ENCODE measurements at regions not wholly inside any gene's neighbourhood (a gene's known extent, or its start where the extent isn't known, plus 50 kb on each side); places are given as distances from the start of the nearest gene placed in this dataset.
"Not testable (repeated sequence)": the region's sequence is repeated elsewhere in the genome, so short reads cannot be mapped to it uniquely, and the experiment has no call there.

DNA sequence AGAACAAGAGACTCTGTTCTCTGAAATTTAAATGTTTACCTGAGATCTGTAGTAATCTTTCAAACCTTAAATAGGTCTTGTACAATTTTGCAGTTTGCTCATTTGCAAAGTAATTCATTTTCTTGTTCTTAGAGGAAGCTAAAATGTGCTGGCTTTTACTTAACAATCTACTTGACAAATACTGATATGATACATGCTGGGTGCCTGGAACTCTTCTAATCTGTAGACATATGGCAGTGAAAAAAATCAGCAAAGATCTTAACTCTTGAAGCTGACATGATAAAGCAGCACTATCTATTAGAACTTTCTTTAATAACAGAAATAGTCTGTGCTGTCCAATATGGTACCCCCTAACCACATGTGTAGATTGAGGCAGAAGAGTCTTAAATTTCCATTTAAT, 1352.8 kb upstream of the SLC39A10 start:
- no peak overlapping the region for H3K4me3 ChIP-seq (ENCODE audit: low read depth, poor library complexity, severe bottlenecking)
- DNase-seq (ENCODE audit: low spot score in 2 of 2) = no peak
- no peak for TF ChIP-seq CTCF (IDR thresholded peaks at IDR 0.05)
- intact Hi-C loops (cut with DNase I; ENCODE audit: low total_unique reads) = no loop called here

- intact Hi-C loops (cut with DNase I; ENCODE audit: low total_unique reads) = no loop called here
Observed at GRCh38 chr2:194301946-194302345, 1355.1 kb upstream of the SLC39A10 start.

DNA sequence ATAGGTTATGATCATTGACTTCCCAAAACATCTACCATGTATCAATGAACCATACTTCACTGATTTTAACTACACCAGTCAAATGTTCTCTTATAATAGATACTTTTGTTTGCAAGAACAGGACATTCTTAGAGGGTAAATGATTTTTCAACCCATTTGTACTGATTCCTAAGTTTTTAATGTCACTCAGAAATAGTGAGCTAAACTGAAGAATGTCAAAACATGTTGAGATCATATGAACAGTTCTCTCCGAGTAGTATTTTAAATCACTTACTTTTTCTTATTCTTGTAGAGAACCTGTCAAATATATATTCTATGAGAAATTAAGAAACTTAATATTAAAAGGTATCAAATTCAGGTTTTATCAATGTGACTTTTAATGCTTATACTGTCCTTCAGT, 1362.9 kb upstream of the SLC39A10 start:
- WGBS, 2 donors = 72 to 75% methylated on average over 1 of the region's 1 CpG
- no peak for DNase-seq (ENCODE audit: low spot score in 2 of 2)
- intact Hi-C loops (cut with DNase I; ENCODE audit: low total_unique reads) = no loop called here
- TF ChIP-seq CTCF (IDR thresholded peaks at IDR 0.05) (no peak), POLR2A (IDR thresholded peaks at IDR 0.05) (no peak)
- H3K4me3 ChIP-seq (ENCODE audit: low read depth, poor library complexity, severe bottlenecking) = no peak overlapping the region

More at GRCh38 chr2:194301946-194302345, 1355.1 kb upstream of the SLC39A10 start:
- no peak for TF ChIP-seq POLR2A (IDR thresholded peaks at IDR 0.05)
- no peak for TF ChIP-seq CTCF (IDR thresholded peaks at IDR 0.05)
- no peak for DNase-seq (ENCODE audit: low spot score in 2 of 2)
- H3K4me3 ChIP-seq (ENCODE audit: low read depth, poor library complexity, severe bottlenecking) = no peak overlapping the region

- intact Hi-C loops (cut with DNase I; ENCODE audit: low total_unique reads) = no loop called here
- TF ChIP-seq CTCF (IDR thresholded peaks at IDR 0.05) (no peak), POLR2A (IDR thresholded peaks at IDR 0.05) (no peak)
- DNase-seq (ENCODE audit: low spot score in 2 of 2) = no peak
- H3K4me3 ChIP-seq (ENCODE audit: low read depth, poor library complexity, severe bottlenecking) = no peak overlapping the region
- WGBS, 2 donors = 59 to 70% methylated on average over 4 of the region's 4 CpGs
Observed at GRCh38 chr2:194291104-194291503, 1365.9 kb upstream of the SLC39A10 start.

DNA sequence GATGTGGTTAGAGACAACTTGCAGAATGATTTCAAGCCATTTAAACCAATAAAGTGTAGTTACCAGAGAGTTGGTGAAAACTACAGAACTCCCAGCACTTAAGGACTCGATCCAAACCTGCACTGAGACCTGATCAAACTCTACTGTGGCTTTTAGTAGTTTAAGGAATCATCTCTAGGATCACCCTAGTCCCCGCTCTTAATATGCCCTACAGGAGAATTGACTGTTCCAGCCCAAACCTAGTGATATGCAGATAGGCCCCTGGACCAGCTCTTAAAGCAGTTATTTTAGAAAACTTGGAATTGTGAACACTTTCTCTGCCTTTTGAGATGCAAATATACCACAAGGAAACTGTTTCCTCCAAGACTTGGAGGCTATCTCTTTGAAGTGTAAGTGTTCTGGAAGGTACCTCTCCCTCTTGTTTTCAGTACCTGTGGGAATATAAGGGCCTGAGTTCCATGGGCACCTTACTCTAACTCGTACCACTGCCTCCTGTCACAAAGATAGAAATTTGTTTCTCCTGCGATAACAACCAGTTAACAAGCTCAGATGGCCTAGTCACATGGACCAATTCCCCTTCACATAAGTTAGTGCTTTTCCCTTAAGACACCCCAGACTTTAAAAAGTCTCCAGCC, 1367.2 kb upstream of the SLC39A10 start:
- H3K4me3 ChIP-seq (ENCODE audit: low read depth, poor library complexity, severe bottlenecking) = no peak overlapping the region
- 82 to 91% methylated on average over 4 of the region's 4 CpGs for WGBS, 2 donors
- intact Hi-C loops (cut with DNase I; ENCODE audit: low total_unique reads) = no loop called here
- DNase-seq (ENCODE audit: low spot score in 2 of 2) = no peak
- TF ChIP-seq CTCF (IDR thresholded peaks at IDR 0.05) (no peak), POLR2A (IDR thresholded peaks at IDR 0.05) (no peak)

GRCh38 chr2:194276667-194277066, 1380.4 kb upstream of the SLC39A10 start:
- 89 to 94% methylated on average over 9 of the region's 9 CpGs for WGBS, 2 donors

More at GRCh38 chr2:194276667-194277066, 1380.4 kb upstream of the SLC39A10 start:
- H3K4me3 ChIP-seq (ENCODE audit: low read depth, poor library complexity, severe bottlenecking); DNase-seq (ENCODE audit: low spot score in 2 of 2); intact Hi-C loops (cut with DNase I; ENCODE audit: low total_unique reads): not testable (repeated sequence)

All from lower leg skin (tissue), 4 donors.